Common myeloid progenitor, CD34-positive (primary cell): ENCODE measurements at regions not wholly inside any gene's neighbourhood (a gene's known extent, or its start where the extent isn't known, plus 50 kb on each side); places are given as distances from the start of the nearest gene placed in this dataset.

Experiments used
- CTCF ChIA-PET: fragments of 350-600 bp; sonication (Branson Sonifier 250); formaldehyde crosslinking; loops from one replicate; lab custom pipeline; 2021; ENCODE audit warnings: antibody characterized with exemption; lab: Charles Lee
- POLR2A ChIA-PET: fragments of 350-600 bp; sonication (Branson Sonifier 250); formaldehyde crosslinking; loops from one replicate; lab custom pipeline; 2021; ENCODE audit warnings: antibody characterized with exemption; lab: Charles Lee
- DNase-seq, 3 donors: peaks; one replicate each; pipeline versions ENCODE4 v3.0.0 to v3.0.0-alpha.2; 2013
- H3K27ac ChIP-seq, 2 experiments: 1 replicate in 1 of 2; 2 replicates in 1 of 2; pipeline ENCODE4 v1.7.0; 2013; ENCODE audit warnings: inconsistent platforms in 2 of 2, low read length in 2 of 2, mild to moderate bottlenecking in 2 of 2, low read depth in 1 of 2, moderate library complexity in 1 of 2; ENCODE audit not compliant: severe bottlenecking in 2 of 2, insufficient read depth in 1 of 2, poor library complexity in 1 of 2
- H3K27me3 ChIP-seq, 5 experiments: replicated peaks in 2 of 5; 1 replicate in 3 of 5; 2 replicates in 2 of 5; pipeline versions ENCODE4 v1.6.1 to v1.7.0; 2013; ENCODE audit warnings: low read length in 4 of 5, mild to moderate bottlenecking in 2 of 5, moderate library complexity in 2 of 5, inconsistent platforms in 1 of 5; ENCODE audit not compliant: insufficient read depth in 5 of 5, control insufficient read depth in 4 of 5
- H3K36me3 ChIP-seq, 4 experiments: 1 replicate in 2 of 4; 2 replicates in 2 of 4; pipeline versions ENCODE4 v1.6.1 to v1.7.0; 2013; ENCODE audit warnings: low read length in 3 of 4, control low read depth in 1 of 4, mild to moderate bottlenecking in 1 of 4; ENCODE audit not compliant: control insufficient read depth in 4 of 4, insufficient read depth in 4 of 4
- H3K4me1 ChIP-seq, 4 experiments: 1 replicate in 3 of 4; 2 replicates in 1 of 4; pipeline versions ENCODE4 v1.6.1 to v1.7.1; 2013; ENCODE audit warnings: low read length in 3 of 4, mild to moderate bottlenecking in 3 of 4, control low read depth in 1 of 4, inconsistent platforms in 1 of 4, moderate library complexity in 1 of 4; ENCODE audit not compliant: control insufficient read depth in 4 of 4, insufficient read depth in 4 of 4; ENCODE audit errors: control extremely low read depth in 1 of 4
- H3K4me3 ChIP-seq, 7 experiments: 1 replicate in 4 of 7; 2 replicates in 3 of 7; pipeline versions ENCODE4 v1.5.1 to v1.7.0; 2013; ENCODE audit warnings: mild to moderate bottlenecking in 7 of 7, low read length in 6 of 7, moderate library complexity in 6 of 7, inconsistent platforms in 2 of 7, low read depth in 2 of 7, control low read depth in 1 of 7; ENCODE audit not compliant: insufficient read depth in 4 of 7, control insufficient read depth in 1 of 7; ENCODE audit errors: extremely low read depth in 1 of 7
- H3K9me3 ChIP-seq, 5 experiments: 1 replicate in 4 of 5; 2 replicates in 1 of 5; pipeline versions ENCODE4 v1.6.1 to v1.7.1; 2013; ENCODE audit warnings: low read length in 4 of 5, mild to moderate bottlenecking in 2 of 5, inconsistent platforms in 1 of 5, low read depth in 1 of 5, moderate library complexity in 1 of 5; ENCODE audit not compliant: control insufficient read depth in 4 of 5, insufficient read depth in 2 of 5; ENCODE audit errors: control extremely low read depth in 1 of 5
- WGBS: methylation state at CpG from one replicate; pipeline ENCODE4 v1.1.5; 2013; ENCODE audit not compliant: insufficient coverage; 5-methylcytosine and 5-hydroxymethylcytosine counted together

- no peak for DNase-seq
- Histone ChIP-seq H3K4me3 (no peak overlapping the region), H3K9me3 (no peaks in the 10 kb centered on the region), H3K4me1 (peaks cover 10 to 69% (median 60%) of the 10 kb centered on the region in 4 experiments), H3K27me3 (no peaks in the 10 kb centered on the region), H3K36me3 (no peaks in the 10 kb centered on the region), H3K27ac (no peak overlapping the region)
- WGBS: 94% methylated on average over 6 of the region's 6 CpGs
- CTCF ChIA-PET: interaction anchor here (1.0 to 4.2 kb wide), 11 partner anchors 14 to 135 kb away, joined by 3 to 32 read pairs (median 5); no protein-coding TSS in a partner anchor
- POLR2A ChIA-PET: no interaction called here
Observed at GRCh38 chr15:101120473-101120872, 131.4 kb downstream of the CHSY1 start.
